ENCODE measurements at regions not wholly inside any gene's neighbourhood (a gene's known extent, or its start where the extent isn't known, plus 50 kb on each side); places are given as distances from the start of the nearest gene placed in this dataset.

DNA sequence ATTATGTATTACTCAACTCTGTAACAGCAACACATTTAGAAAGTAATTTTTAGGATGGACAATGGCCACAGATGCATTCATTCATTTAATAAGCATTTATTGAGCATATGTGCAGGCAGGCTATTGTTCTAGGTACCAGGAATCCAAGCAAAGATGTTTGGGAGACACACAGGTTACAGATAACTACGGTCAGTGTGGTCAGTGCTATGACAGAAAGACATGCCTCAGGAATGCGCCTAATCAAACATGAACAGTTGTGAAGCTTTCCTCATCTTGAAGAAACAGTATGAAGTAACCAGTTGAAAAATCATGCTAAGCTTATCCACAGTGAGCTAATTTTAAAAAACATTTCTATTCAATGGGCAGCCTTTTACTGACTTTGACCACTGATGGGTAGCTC lies 155.4 kb upstream of the CCDC54 start (continued):
- TF ChIP-seq, protein P1, sequence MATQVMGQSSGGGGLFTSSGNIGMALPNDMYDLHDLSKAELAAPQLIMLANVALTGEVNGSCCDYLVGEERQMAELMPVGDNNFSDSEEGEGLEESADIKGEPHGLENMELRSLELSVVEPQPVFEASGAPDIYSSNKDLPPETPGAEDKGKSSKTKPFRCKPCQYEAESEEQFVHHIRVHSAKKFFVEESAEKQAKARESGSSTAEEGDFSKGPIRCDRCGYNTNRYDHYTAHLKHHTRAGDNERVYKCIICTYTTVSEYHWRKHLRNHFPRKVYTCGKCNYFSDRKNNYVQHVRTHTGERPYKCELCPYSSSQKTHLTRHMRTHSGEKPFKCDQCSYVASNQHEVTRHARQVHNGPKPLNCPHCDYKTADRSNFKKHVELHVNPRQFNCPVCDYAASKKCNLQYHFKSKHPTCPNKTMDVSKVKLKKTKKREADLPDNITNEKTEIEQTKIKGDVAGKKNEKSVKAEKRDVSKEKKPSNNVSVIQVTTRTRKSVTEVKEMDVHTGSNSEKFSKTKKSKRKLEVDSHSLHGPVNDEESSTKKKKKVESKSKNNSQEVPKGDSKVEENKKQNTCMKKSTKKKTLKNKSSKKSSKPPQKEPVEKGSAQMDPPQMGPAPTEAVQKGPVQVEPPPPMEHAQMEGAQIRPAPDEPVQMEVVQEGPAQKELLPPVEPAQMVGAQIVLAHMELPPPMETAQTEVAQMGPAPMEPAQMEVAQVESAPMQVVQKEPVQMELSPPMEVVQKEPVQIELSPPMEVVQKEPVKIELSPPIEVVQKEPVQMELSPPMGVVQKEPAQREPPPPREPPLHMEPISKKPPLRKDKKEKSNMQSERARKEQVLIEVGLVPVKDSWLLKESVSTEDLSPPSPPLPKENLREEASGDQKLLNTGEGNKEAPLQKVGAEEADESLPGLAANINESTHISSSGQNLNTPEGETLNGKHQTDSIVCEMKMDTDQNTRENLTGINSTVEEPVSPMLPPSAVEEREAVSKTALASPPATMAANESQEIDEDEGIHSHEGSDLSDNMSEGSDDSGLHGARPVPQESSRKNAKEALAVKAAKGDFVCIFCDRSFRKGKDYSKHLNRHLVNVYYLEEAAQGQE (IDR thresholded peaks at IDR 0.05; ENCODE audit: unreplicated experiment) = no peak
- TF ChIP-seq ZNF331 (CRISPR knock-in tag; IDR thresholded peaks at IDR 0.05; ENCODE audit: low read depth) (no peak), NANOG (IDR thresholded peaks at IDR 0.05; ENCODE audit: borderline replicate concordance) (no peak)

DNA sequence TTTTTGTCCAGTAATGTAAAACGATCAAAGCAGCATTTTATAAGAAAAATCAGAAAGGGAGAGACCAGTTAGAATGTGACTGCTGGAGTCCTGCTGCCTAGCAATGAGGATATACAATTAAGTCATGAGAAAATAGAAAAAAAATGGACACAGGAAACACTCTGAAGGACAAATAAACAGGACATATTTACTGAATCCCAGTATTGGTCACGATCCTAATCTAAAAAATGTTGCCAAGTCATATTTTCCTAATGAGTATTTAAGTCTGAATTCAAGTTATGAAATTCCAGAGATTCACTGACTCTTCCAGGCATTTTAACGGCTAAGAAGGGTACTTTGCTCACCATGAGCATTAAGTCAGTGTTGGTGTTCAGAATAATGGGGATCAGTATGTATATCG lies 154.3 kb upstream of the CCDC54 start:
- Histone ChIP-seq H3K79me2 (replicated peaks; ENCODE audit: insufficient read depth) (no peaks in the 10 kb centered on the region), H3K27me3 (ENCODE audit: insufficient read depth) (no peaks in the 10 kb centered on the region), H3K4me1 (ENCODE audit: insufficient read depth) (no peaks in the 10 kb centered on the region), H3K4me2 (no peak overlapping the region), H3K27ac (ENCODE audit: low read depth) (no peak overlapping the region), H2AFZ (no peak overlapping the region), H3F3A (replicated peaks; ENCODE audit: low read depth) (no peaks in the 10 kb centered on the region), H4K20me1 (replicated peaks; ENCODE audit: insufficient read depth) (no peaks in the 10 kb centered on the region), H3K9me2 (ENCODE audit: insufficient read depth) (no peaks in the 10 kb centered on the region; the same call in 1 of the 2 replicates), H3K36me3 (ENCODE audit: insufficient read depth) (no peaks in the 10 kb centered on the region), H3K4me3 (no peak overlapping the region)
- Mint-ChIP-seq H3K9me3 (no peaks in the 10 kb centered on the region), H3K4me1 (peaks cover 4% of the 10 kb centered on the region), H3K4me3 (no peak overlapping the region), H3K27ac (peak overlapping the region; percentile 24; the same call in 1 of the 2 replicates), H3K36me3 (ENCODE audit: low read depth) (no peaks in the 10 kb centered on the region), H3K27me3 (ENCODE audit: insufficient read depth, low read depth, poor library complexity) (no peaks in the 10 kb centered on the region)
- no peak for ATAC-seq
- DNase-seq (ENCODE audit: low spot score) = no peak
- no peak for TF ChIP-seq EZH2 (IDR thresholded peaks at IDR 0.05; ENCODE audit: low read depth, unreplicated experiment)
- TF ChIP-seq NANOG (IDR thresholded peaks at IDR 0.05; ENCODE audit: borderline replicate concordance) = no peak
- TF ChIP-seq, protein P2, sequence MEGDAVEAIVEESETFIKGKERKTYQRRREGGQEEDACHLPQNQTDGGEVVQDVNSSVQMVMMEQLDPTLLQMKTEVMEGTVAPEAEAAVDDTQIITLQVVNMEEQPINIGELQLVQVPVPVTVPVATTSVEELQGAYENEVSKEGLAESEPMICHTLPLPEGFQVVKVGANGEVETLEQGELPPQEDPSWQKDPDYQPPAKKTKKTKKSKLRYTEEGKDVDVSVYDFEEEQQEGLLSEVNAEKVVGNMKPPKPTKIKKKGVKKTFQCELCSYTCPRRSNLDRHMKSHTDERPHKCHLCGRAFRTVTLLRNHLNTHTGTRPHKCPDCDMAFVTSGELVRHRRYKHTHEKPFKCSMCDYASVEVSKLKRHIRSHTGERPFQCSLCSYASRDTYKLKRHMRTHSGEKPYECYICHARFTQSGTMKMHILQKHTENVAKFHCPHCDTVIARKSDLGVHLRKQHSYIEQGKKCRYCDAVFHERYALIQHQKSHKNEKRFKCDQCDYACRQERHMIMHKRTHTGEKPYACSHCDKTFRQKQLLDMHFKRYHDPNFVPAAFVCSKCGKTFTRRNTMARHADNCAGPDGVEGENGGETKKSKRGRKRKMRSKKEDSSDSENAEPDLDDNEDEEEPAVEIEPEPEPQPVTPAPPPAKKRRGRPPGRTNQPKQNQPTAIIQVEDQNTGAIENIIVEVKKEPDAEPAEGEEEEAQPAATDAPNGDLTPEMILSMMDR (conservative IDR thresholded peaks at IDR 0.05; ENCODE audit: low read depth in 2 of 2) = no peak
- no peak for TF ChIP-seq CREB1 (CRISPR knock-in tag; IDR thresholded peaks at IDR 0.05; ENCODE audit: low read depth)
- TF ChIP-seq POLR2AphosphoS5 (IDR thresholded peaks at IDR 0.05; ENCODE audit: low read depth) = no peak
- no peak for TF ChIP-seq ZNF331 (CRISPR knock-in tag; IDR thresholded peaks at IDR 0.05; ENCODE audit: low read depth)
- no peak for TF ChIP-seq STAT1 (IDR thresholded peaks at IDR 0.05; ENCODE audit: unreplicated experiment)
- TF ChIP-seq, protein P3, sequence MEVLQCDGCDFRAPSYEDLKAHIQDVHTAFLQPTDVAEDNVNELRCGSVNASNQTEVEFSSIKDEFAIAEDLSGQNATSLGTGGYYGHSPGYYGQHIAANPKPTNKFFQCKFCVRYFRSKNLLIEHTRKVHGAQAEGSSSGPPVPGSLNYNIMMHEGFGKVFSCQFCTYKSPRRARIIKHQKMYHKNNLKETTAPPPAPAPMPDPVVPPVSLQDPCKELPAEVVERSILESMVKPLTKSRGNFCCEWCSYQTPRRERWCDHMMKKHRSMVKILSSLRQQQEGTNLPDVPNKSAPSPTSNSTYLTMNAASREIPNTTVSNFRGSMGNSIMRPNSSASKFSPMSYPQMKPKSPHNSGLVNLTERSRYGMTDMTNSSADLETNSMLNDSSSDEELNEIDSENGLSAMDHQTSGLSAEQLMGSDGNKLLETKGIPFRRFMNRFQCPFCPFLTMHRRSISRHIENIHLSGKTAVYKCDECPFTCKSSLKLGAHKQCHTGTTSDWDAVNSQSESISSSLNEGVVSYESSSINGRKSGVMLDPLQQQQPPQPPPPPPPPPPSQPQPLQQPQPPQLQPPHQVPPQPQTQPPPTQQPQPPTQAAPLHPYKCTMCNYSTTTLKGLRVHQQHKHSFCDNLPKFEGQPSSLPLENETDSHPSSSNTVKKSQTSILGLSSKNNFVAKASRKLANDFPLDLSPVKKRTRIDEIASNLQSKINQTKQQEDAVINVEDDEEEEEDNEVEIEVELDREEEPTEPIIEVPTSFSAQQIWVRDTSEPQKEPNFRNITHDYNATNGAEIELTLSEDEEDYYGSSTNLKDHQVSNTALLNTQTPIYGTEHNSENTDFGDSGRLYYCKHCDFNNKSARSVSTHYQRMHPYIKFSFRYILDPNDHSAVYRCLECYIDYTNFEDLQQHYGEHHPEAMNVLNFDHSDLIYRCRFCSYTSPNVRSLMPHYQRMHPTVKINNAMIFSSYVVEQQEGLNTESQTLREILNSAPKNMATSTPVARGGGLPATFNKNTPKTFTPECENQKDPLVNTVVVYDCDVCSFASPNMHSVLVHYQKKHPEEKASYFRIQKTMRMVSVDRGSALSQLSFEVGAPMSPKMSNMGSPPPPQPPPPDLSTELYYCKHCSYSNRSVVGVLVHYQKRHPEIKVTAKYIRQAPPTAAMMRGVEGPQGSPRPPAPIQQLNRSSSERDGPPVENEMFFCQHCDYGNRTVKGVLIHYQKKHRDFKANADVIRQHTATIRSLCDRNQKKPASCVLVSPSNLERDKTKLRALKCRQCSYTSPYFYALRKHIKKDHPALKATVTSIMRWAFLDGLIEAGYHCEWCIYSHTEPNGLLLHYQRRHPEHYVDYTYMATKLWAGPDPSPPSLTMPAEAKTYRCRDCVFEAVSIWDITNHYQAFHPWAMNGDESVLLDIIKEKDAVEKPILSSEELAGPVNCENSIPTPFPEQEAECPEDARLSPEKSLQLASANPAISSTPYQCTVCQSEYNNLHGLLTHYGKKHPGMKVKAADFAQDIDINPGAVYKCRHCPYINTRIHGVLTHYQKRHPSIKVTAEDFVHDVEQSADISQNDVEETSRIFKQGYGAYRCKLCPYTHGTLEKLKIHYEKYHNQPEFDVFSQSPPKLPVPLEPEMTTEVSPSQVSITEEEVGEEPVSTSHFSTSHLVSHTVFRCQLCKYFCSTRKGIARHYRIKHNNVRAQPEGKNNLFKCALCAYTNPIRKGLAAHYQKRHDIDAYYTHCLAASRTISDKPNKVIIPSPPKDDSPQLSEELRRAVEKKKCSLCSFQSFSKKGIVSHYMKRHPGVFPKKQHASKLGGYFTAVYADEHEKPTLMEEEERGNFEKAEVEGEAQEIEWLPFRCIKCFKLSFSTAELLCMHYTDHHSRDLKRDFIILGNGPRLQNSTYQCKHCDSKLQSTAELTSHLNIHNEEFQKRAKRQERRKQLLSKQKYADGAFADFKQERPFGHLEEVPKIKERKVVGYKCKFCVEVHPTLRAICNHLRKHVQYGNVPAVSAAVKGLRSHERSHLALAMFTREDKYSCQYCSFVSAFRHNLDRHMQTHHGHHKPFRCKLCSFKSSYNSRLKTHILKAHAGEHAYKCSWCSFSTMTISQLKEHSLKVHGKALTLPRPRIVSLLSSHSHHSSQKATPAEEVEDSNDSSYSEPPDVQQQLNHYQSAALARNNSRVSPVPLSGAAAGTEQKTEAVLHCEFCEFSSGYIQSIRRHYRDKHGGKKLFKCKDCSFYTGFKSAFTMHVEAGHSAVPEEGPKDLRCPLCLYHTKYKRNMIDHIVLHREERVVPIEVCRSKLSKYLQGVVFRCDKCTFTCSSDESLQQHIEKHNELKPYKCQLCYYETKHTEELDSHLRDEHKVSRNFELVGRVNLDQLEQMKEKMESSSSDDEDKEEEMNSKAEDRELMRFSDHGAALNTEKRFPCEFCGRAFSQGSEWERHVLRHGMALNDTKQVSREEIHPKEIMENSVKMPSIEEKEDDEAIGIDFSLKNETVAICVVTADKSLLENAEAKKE (CRISPR knock-in tag; IDR thresholded peaks at IDR 0.05) = no peak
- TF ChIP-seq, protein P1 (IDR thresholded peaks at IDR 0.05; ENCODE audit: unreplicated experiment) = no peak
- TF ChIP-seq ZNF114 (CRISPR knock-in tag; IDR thresholded peaks at IDR 0.05) = no peak

Data from GM23338 (cell line).